HFFc6 (cell line): ENCODE measurements at regions not wholly inside any gene's neighbourhood (a gene's known extent, or its start where the extent isn't known, plus 50 kb on each side); places are given as distances from the start of the nearest gene placed in this dataset.

Experiments used
- DNase-seq: peaks from one replicate; pipeline ENCODE4 v3.0.0-alpha.2; 2018
- H3K27ac Mint-ChIP-seq: 2 replicates; pipeline ENCODE4 v1.8.0; 2020; ENCODE audit warnings: mild to moderate bottlenecking, mixed read lengths
- H3K27me3 Mint-ChIP-seq: 2 replicates; pipeline ENCODE4 v1.8.0; 2021; ENCODE audit warnings: mild to moderate bottlenecking, moderate library complexity, mixed read lengths; ENCODE audit not compliant: insufficient read depth
- H3K36me3 Mint-ChIP-seq: 2 replicates; pipeline ENCODE4 v1.8.0; 2021; ENCODE audit warnings: low read depth, mixed read lengths
- H3K4me1 Mint-ChIP-seq: 2 replicates; pipeline ENCODE4 v1.8.0; 2020; ENCODE audit warnings: low read depth, mixed read lengths
- H3K4me3 Mint-ChIP-seq: 2 replicates; pipeline ENCODE4 v1.8.0; 2020; ENCODE audit warnings: mild to moderate bottlenecking, moderate library complexity, mixed read lengths
- H3K9me3 Mint-ChIP-seq: 2 replicates; pipeline ENCODE4 v1.8.0; 2020; ENCODE audit warnings: mild to moderate bottlenecking, mixed read lengths
- TF ChIP-seq, protein P1 (sequence below): fragments of 200-600 bp; sonication (generic); IDR thresholded peaks from 2 replicates; pipeline ENCODE4 v1.5.0; 2021; ENCODE audit warnings: antibody characterized with exemption, mild to moderate bottlenecking

DNA sequence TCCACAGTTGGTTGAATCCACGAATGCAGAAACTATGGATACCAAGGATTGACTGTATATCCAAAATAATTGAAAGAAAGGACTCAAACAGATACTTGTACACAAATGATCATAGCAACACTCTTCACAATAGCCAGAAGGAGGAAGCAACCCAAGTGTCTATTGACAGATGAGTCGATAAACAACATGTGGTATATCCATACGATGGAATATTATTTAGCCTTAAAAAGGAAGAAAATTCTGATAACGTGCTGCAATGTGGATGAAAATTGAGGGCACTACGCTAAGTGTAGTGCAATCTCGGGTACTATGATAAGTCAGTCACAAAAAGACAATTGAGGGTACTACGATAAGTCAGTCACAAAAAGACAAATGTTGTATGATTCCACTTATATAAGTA lies 83.6 kb upstream of the CPEB4 start:
- TF ChIP-seq, protein P1, sequence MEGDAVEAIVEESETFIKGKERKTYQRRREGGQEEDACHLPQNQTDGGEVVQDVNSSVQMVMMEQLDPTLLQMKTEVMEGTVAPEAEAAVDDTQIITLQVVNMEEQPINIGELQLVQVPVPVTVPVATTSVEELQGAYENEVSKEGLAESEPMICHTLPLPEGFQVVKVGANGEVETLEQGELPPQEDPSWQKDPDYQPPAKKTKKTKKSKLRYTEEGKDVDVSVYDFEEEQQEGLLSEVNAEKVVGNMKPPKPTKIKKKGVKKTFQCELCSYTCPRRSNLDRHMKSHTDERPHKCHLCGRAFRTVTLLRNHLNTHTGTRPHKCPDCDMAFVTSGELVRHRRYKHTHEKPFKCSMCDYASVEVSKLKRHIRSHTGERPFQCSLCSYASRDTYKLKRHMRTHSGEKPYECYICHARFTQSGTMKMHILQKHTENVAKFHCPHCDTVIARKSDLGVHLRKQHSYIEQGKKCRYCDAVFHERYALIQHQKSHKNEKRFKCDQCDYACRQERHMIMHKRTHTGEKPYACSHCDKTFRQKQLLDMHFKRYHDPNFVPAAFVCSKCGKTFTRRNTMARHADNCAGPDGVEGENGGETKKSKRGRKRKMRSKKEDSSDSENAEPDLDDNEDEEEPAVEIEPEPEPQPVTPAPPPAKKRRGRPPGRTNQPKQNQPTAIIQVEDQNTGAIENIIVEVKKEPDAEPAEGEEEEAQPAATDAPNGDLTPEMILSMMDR: no peak
- DNase-seq: no peak
- peaks cover 25% of the 10 kb centered on the region for H3K4me1 Mint-ChIP-seq
- H3K27me3 Mint-ChIP-seq: peaks cover 1% of the 10 kb centered on the region; the same call in 1 of the 2 replicates
- no peaks in the 10 kb centered on the region; the same call in 1 of the 2 replicates for H3K9me3 Mint-ChIP-seq
- no peaks in the 10 kb centered on the region for H3K36me3 Mint-ChIP-seq
- H3K27ac Mint-ChIP-seq: no peak overlapping the region
- no peak overlapping the region for H3K4me3 Mint-ChIP-seq

DNA sequence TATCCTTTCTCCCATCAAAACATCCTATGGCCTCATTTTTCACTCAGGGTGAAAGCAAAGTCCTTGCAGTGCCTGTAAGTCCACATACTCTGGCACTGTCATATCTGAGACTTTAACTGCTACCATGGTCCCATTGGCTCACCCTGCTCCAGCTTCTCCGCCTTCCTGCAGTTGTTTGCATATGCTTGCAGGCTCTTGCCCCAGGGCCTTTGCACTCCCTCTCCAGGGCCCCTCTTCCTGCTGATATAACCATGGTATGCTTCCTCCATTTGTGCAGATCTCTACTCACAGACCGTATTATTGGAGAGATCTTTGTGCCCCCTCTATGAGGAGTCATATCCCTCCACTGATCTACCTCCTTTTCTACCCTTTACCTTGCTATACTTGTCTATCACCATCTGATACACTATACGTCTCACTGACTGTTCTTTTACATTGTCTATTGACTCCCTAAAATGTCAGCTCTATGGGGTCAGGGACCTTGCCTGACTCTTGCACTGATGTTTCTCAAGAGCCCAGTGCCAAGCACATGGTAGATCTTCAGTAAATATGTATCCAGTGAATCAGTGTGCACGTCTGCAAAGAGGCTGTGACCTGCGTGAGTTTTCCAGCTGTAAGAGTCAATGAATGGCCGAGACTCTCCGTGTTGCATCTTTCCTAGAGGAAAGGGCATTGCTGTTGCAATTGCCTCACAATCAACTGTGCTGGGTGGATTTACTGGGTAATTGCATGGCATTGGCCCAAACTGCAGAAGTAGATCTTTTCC lies 81.7 kb upstream of the CPEB4 start:
- Mint-ChIP-seq H3K9me3 (peaks cover 6% of the 10 kb centered on the region), H3K4me3 (no peak overlapping the region), H3K4me1 (peaks cover 14% of the 10 kb centered on the region)

DNA sequence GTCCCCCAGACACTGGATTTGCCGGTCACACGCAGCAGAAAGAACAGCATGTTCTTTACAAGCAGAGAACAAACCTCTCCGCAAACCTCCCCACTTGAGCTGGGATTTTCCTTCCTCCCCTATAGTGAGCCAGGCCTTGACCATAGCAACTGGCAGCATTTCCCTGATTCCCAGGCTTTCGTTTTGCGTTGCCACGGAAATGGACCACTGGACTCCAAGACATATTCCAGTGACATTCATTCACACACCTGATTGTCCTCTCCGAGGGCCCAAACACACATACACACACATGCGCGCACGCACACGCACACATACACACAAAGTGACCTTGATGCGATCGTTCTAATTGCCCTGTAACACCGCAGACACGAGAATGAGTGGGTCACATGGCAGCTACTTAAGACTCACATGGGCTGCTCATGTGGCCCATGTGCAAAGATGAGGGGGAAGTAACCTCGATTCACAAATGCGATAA lies 80.9 kb upstream of the CPEB4 start:
- no peak overlapping the region for H3K27ac Mint-ChIP-seq
- H3K9me3 Mint-ChIP-seq: peaks cover 6% of the 10 kb centered on the region
- H3K27me3 Mint-ChIP-seq: no peaks in the 10 kb centered on the region; the same call in 1 of the 2 replicates
- TF ChIP-seq, protein P1: no peak
- H3K36me3 Mint-ChIP-seq: peaks cover 4% of the 10 kb centered on the region; the same call in 1 of the 2 replicates
- no peak for DNase-seq
- H3K4me1 Mint-ChIP-seq: peaks cover 10% of the 10 kb centered on the region
- H3K4me3 Mint-ChIP-seq: no peak overlapping the region

More for the DNA sequence above, 81.7 kb upstream of the CPEB4 start:
- DNase-seq: no peak
- H3K36me3 Mint-ChIP-seq: peaks cover 4% of the 10 kb centered on the region; the same call in 1 of the 2 replicates
- H3K27ac Mint-ChIP-seq: no peak overlapping the region
- H3K27me3 Mint-ChIP-seq: no peaks in the 10 kb centered on the region; the same call in 1 of the 2 replicates
- TF ChIP-seq, protein P1: no peak

DNA sequence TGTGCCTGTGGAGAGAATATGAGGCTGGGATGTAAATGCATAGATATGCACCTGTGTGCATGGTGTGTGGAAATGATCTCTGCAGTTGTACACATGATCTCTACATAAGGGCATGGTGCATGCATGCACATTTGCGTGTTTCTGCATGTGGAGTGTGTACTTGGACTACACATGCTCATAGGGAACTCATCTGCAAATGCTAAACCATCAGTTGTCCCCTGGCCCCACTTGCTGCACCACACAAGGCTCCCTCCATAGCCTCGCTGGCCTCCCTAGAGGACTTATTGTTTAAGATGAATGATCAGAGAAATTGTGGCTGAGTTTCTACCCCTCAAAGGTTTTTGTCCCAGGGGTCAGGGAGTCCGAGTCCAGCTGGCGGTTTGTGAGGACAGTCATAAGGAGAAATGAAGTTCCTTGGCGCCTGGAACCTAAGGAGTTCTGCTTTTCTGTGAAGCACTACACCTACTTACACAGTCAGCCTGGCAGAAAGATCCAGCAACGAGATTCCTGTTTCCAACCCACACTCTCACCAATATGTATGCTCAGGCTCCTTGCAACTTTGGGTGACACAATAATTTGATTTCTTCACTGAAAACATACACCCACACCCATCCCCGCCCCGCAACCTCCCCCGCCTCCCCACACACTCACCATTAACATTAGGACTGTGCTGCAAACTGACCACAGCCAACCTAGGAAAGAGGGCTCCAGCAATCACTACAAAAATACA lies 79.9 kb upstream of the CPEB4 start:
- DNase-seq: no peak
- no peak overlapping the region for H3K27ac Mint-ChIP-seq
- peaks cover 20% of the 10 kb centered on the region for H3K4me1 Mint-ChIP-seq
- H3K27me3 Mint-ChIP-seq: no peaks in the 10 kb centered on the region; the same call in 1 of the 2 replicates
- peaks cover 6% of the 10 kb centered on the region for H3K9me3 Mint-ChIP-seq
- TF ChIP-seq, protein P1: no peak
- no peak overlapping the region for H3K4me3 Mint-ChIP-seq
- peaks cover 4% of the 10 kb centered on the region; the same call in 1 of the 2 replicates for H3K36me3 Mint-ChIP-seq

DNA sequence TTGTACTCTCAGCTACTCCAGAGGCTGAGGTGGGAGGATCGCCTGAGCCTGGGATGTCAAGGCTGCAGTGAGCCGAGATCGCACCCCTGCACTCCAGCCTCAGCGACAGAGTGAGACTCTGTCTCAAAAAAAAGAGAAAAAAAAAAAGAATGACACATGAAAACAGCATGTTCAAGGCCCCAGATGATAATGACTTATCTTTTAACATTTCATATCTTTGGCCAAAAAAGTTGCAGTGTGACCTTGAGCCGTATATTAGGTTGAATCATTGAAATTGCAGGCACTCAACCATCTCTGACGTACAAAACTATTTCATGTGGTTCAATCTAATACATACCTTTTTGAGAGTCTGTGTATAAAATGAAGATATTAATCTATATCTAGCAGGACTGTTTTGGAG lies 79.1 kb upstream of the CPEB4 start:
- Mint-ChIP-seq H3K4me1 (peaks cover 22% of the 10 kb centered on the region), H3K9me3 (peaks cover 6% of the 10 kb centered on the region), H3K4me3 (no peak overlapping the region), H3K36me3 (peaks cover 4% of the 10 kb centered on the region; the same call in 1 of the 2 replicates), H3K27ac (no peak overlapping the region), H3K27me3 (no peaks in the 10 kb centered on the region; the same call in 1 of the 2 replicates)
- TF ChIP-seq, protein P1: no peak
- DNase-seq: no peak
